MM.1S (cell line): ENCODE measurements at regions not wholly inside any gene's neighbourhood (a gene's known extent, or its start where the extent isn't known, plus 50 kb on each side); places are given as distances from the start of the nearest gene placed in this dataset.

Experiments
- DNase-seq: peaks from one replicate; pipeline ENCODE4 v3.0.0-alpha.2; 2015
- H2AFZ ChIP-seq: fragments of 300-600 bp; sonication (generic); 2 replicates; pipeline ENCODE4 v1.6.0; 2016; ENCODE audit warnings: antibody characterized with exemption, low read length
- H3F3A ChIP-seq: fragments of 300-600 bp; sonication (generic); 2 replicates; pipeline ENCODE4 v1.6.1; 2016; ENCODE audit warnings: mild to moderate bottlenecking, antibody characterized with exemption, low read length, moderate library complexity, mixed read lengths; ENCODE audit not compliant: insufficient read depth
- H3K27ac ChIP-seq: fragments of 300-600 bp; sonication (generic); 2 replicates; pipeline ENCODE4 v1.5.1; 2016; ENCODE audit warnings: mild to moderate bottlenecking, low read length
- H3K27me3 ChIP-seq: fragments of 300-600 bp; sonication (generic); replicated peaks from 2 replicates; pipeline ENCODE4 v1.6.0; 2016; ENCODE audit warnings: low read length; ENCODE audit not compliant: insufficient read depth
- H3K36me3 ChIP-seq: fragments of 300-600 bp; sonication (generic); replicated peaks from 2 replicates; pipeline ENCODE4 v1.6.1; 2016; ENCODE audit warnings: mild to moderate bottlenecking, low read length, mixed read lengths; ENCODE audit not compliant: insufficient read depth
- H3K4me1 ChIP-seq: fragments of 300-600 bp; sonication (generic); 2 replicates; pipeline ENCODE4 v1.6.1; 2016; ENCODE audit warnings: low read length, mixed read lengths
- H3K4me2 ChIP-seq: fragments of 300-600 bp; sonication (generic); 2 replicates; pipeline ENCODE4 v1.6.0; 2016; ENCODE audit warnings: low read depth, low read length
- H3K4me3 ChIP-seq: fragments of 300-600 bp; sonication (generic); 2 replicates; pipeline ENCODE4 v1.5.1; 2016; ENCODE audit warnings: low read length, mixed read lengths
- H3K79me2 ChIP-seq: fragments of 300-600 bp; sonication (generic); 2 replicates; pipeline ENCODE4 v1.6.1; 2016; ENCODE audit warnings: mixed run types, low read length, mixed read lengths
- H3K9ac ChIP-seq: fragments of 300-600 bp; sonication (generic); 2 replicates; pipeline ENCODE4 v1.6.1; 2016; ENCODE audit warnings: low read length, mixed read lengths
- H3K9me2 ChIP-seq: fragments of 300-600 bp; sonication (generic); replicated peaks from 2 replicates; pipeline ENCODE4 v1.6.1; 2016; ENCODE audit warnings: mild to moderate bottlenecking, low read length, mixed read lengths; ENCODE audit not compliant: insufficient read depth
- H3K9me3 ChIP-seq: fragments of 300-600 bp; sonication (generic); replicated peaks from 2 replicates; pipeline ENCODE4 v1.6.1; 2016; ENCODE audit warnings: mild to moderate bottlenecking, low read length, mixed read lengths; ENCODE audit not compliant: insufficient read depth
- H4K20me1 ChIP-seq: fragments of 300-600 bp; sonication (generic); 2 replicates; pipeline ENCODE4 v1.6.1; 2016; ENCODE audit warnings: mild to moderate bottlenecking, low read length, moderate library complexity, mixed read lengths; ENCODE audit not compliant: insufficient read depth
- CTCF ChIP-seq: fragments of 300-600 bp; sonication (generic); IDR thresholded peaks from 2 replicates; pipeline ENCODE4 v1.5.1; 2016; ENCODE audit warnings: antibody characterized with exemption, low read length, mixed read lengths
- EZH2 ChIP-seq: fragments of 300-600 bp; sonication (generic); optimal IDR thresholded peaks from 2 replicates; pipeline ENCODE3; 2017; ENCODE audit warnings: low read depth, mild to moderate bottlenecking, antibody characterized with exemption, low read length, mixed read lengths
- EZH2phosphoT487 ChIP-seq: fragments of 300-600 bp; sonication (generic); IDR thresholded peaks from 2 replicates; pipeline ENCODE4 v1.6.1; 2018; ENCODE audit warnings: antibody characterized with exemption, low read length

DNA sequence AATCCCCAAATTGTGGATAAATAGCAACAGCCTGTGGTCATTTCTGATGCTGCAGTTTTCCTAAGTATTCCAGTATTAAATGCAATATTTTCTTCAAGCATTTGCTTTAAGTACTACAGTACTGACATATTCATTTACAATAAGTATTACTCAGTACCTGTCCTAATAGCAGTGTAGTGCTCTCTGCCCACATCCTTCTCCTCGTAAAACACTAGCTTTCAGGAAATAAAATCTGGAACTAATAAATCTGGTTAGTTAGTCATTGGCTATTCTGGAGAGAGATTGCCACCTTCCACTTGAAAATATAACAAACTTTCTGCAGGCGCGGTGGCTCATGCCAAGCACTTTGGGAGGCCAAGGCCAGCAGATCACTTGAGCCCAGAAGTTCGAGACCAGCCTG is 441.5 kb downstream of the PRKD1 start:
- Histone ChIP-seq H3K9me2 (no peaks in the 10 kb centered on the region), H2AFZ (no peak overlapping the region), H3F3A (no peaks in the 10 kb centered on the region), H3K27me3 (no peaks in the 10 kb centered on the region), H3K9ac (no peak overlapping the region), H3K4me3 (no peak overlapping the region), H3K4me2 (no peak overlapping the region), H3K79me2 (no peaks in the 10 kb centered on the region), H3K36me3 (no peaks in the 10 kb centered on the region), H3K4me1 (no peaks in the 10 kb centered on the region), H3K27ac (no peak overlapping the region), H3K9me3 (no peaks in the 10 kb centered on the region), H4K20me1 (no peaks in the 10 kb centered on the region)
- TF ChIP-seq EZH2, result no peak
- no peak for TF ChIP-seq EZH2phosphoT487
- no peak for TF ChIP-seq CTCF
- no peak for DNase-seq

DNA sequence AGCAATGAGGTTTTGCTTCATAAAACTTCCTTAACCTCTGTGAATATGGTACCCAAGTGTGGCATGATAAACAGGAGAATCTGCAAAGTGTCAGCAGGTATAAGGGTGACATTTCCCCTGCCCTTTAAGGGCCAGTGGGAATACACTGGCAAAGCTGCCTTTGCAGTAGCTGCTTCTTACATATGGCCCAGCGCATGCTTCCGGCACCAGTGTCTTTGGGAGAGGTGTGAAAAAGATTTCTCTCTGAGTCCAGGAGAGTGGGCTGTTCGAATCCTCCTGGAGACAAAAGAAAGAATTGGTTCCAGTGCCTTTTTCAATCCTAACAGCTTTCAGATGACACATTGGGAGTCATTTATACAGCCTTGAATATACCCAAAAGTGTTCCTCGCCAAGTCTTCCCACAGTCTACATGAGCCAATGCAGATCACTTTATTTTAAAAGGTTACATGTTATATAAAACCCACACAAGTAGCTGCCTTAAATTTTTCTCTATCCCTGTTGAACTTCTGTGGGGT is 437.7 kb downstream of the PRKD1 start:
- Histone ChIP-seq H3K36me3 (no peaks in the 10 kb centered on the region), H3F3A (no peaks in the 10 kb centered on the region), H3K4me3 (no peak overlapping the region), H3K9me2 (no peaks in the 10 kb centered on the region), H3K9ac (no peak overlapping the region), H3K4me1 (no peaks in the 10 kb centered on the region), H3K27me3 (no peaks in the 10 kb centered on the region), H4K20me1 (no peaks in the 10 kb centered on the region), H3K27ac (no peak overlapping the region), H3K4me2 (no peak overlapping the region), H2AFZ (no peak overlapping the region), H3K79me2 (no peaks in the 10 kb centered on the region), H3K9me3 (no peaks in the 10 kb centered on the region)
- no peak for DNase-seq
- TF ChIP-seq EZH2 (no peak), EZH2phosphoT487 (no peak)

DNA sequence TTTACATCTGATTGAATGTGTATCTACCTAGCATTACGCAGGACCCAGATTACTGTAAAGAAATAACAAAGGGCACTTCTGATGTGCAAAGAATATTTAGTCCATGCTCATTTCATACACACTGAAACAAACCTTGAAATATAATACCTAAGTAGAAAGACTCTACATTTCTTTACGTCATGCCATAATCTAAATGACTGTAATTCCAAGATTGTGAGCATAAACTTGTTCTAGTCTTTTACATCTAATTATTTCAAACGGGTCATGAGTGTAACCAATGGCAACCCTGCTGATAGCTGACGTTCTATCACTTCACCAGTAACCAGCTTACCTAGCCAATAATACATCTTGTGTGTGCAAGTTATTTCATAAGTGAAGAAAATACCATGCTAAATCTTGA is 433.8 kb downstream of the PRKD1 start:
- H3K4me3 ChIP-seq, result no peak overlapping the region
- H3K79me2 ChIP-seq, result no peaks in the 10 kb centered on the region
- H3K4me2 ChIP-seq, result no peak overlapping the region
- H3K9me2 ChIP-seq, result no peaks in the 10 kb centered on the region
- no peaks in the 10 kb centered on the region for H4K20me1 ChIP-seq
- H3K9ac ChIP-seq, result no peak overlapping the region
- no peaks in the 10 kb centered on the region for H3F3A ChIP-seq
- no peak overlapping the region for H3K27ac ChIP-seq
- H3K9me3 ChIP-seq, result no peaks in the 10 kb centered on the region
- no peak overlapping the region for H2AFZ ChIP-seq
- TF ChIP-seq CTCF (no peak), EZH2phosphoT487 (no peak), EZH2 (no peak)
- no peaks in the 10 kb centered on the region for H3K27me3 ChIP-seq
- no peak for DNase-seq
- H3K4me1 ChIP-seq, result no peaks in the 10 kb centered on the region
- no peaks in the 10 kb centered on the region for H3K36me3 ChIP-seq

DNA sequence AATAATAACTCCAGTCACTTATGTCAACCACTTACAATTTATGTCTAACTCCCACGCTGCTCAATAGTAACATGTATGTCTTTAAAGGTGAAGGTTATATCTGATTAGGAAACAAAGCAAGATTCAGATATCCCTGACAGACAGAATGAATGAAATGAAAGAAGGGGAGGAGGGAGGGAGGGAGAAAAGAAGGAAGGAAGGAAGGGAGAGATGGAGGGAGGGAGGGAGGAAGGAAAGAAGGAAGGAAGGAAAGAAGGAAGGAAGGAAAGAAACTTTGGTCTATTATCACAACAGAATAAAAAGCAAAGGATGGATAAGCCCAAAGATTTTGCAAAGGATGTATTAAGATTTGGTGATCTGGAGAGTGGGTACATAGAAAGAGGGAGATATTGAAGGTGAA is 433.3 kb downstream of the PRKD1 start:
- Histone ChIP-seq H3K27me3 (no peaks in the 10 kb centered on the region), H3K79me2 (no peaks in the 10 kb centered on the region), H3K4me3 (no peak overlapping the region), H3F3A (no peaks in the 10 kb centered on the region), H3K36me3 (no peaks in the 10 kb centered on the region), H4K20me1 (no peaks in the 10 kb centered on the region), H3K9me3 (no peaks in the 10 kb centered on the region), H3K9ac (no peak overlapping the region), H2AFZ (no peak overlapping the region), H3K4me2 (no peak overlapping the region), H3K4me1 (no peaks in the 10 kb centered on the region), H3K27ac (no peak overlapping the region), H3K9me2 (no peaks in the 10 kb centered on the region)
- DNase-seq, result no peak
- TF ChIP-seq EZH2 (no peak), CTCF (no peak), EZH2phosphoT487 (no peak)
